ENCODE measurements at regions not wholly inside any gene's neighbourhood (a gene's known extent, or its start where the extent isn't known, plus 50 kb on each side); places are given as distances from the start of the nearest gene placed in this dataset.

DNA sequence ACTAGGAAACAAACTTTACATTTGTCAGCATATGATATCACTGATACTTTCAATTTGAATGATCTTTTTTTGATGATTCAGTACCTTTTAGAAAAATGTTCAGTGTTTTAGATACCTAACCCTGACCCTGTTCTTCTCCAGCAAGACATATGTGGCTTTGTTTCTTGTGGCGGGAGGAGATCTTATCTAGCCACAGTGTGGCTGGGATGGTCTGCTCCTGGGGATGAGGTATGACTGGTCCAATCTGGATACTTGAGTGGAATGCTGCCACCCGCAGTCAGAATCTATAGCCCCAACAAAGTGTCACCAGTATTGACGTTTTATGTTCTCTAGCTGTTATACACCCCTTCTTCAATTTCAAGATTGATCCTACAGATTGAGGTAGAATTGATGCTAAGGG is 439.0 kb upstream of the GOLIM4 start:
- Mint-ChIP-seq H3K4me1 (no peaks in the 10 kb centered on the region), H3K36me3 (ENCODE audit: low read depth) (no peaks in the 10 kb centered on the region), H3K27me3 (no peaks in the 10 kb centered on the region), H3K4me3 (no peak overlapping the region), H3K27ac (no peak overlapping the region), H3K9me3 (no peaks in the 10 kb centered on the region)
- no peak for DNase-seq
- POLR2A ChIA-PET = no interaction called here
- CTCF ChIA-PET = no interaction called here

GRCh38 chr3:168533600-168533999 is 437.9 kb upstream of the GOLIM4 start:
- no peaks in the 10 kb centered on the region for H3K4me1 Mint-ChIP-seq
- no peak for DNase-seq
- H3K27ac Mint-ChIP-seq = no peak overlapping the region
- no peaks in the 10 kb centered on the region for H3K9me3 Mint-ChIP-seq
- H3K4me3 Mint-ChIP-seq = no peak overlapping the region
- ChIA-PET POLR2A (no interaction called here), CTCF (no interaction called here)
- H3K36me3 Mint-ChIP-seq (ENCODE audit: low read depth) = no peaks in the 10 kb centered on the region
- H3K27me3 Mint-ChIP-seq = no peaks in the 10 kb centered on the region

DNA sequence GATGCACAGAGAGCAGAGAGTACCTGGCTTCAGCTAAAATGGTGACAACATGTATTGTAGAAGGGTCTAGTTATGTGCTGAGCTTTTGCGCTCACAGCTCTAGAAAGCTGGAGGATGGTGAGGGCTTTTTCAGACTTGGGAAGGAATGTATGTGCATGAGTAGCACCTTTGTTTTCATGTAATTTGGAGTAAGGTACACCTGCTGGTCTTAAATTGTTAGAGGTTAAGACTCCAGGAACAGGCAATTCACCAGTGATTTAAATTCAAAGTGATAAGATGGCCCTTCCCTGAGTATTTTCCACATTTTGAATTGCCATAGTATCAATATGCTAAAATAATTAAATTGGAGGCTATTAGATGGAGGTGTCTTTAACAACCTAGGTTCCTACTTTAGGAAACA is 436.4 kb upstream of the GOLIM4 start:
- Mint-ChIP-seq H3K4me1 (no peaks in the 10 kb centered on the region), H3K36me3 (ENCODE audit: low read depth) (no peaks in the 10 kb centered on the region), H3K9me3 (no peaks in the 10 kb centered on the region), H3K4me3 (no peak overlapping the region), H3K27ac (no peak overlapping the region), H3K27me3 (no peaks in the 10 kb centered on the region)
- no peak for DNase-seq
- CTCF ChIA-PET = no interaction called here
- POLR2A ChIA-PET = no interaction called here

- POLR2A ChIA-PET = no interaction called here
- H3K27ac Mint-ChIP-seq = no peak overlapping the region
- no peak overlapping the region for H3K4me3 Mint-ChIP-seq
- no peaks in the 10 kb centered on the region for H3K27me3 Mint-ChIP-seq
- DNase-seq = no peak
- CTCF ChIA-PET = no interaction called here
- H3K36me3 Mint-ChIP-seq (ENCODE audit: low read depth) = no peaks in the 10 kb centered on the region
- no peaks in the 10 kb centered on the region for H3K9me3 Mint-ChIP-seq
- no peaks in the 10 kb centered on the region for H3K4me1 Mint-ChIP-seq
Measured at GRCh38 chr3:168531116-168531515, 435.4 kb upstream of the GOLIM4 start.

DNA sequence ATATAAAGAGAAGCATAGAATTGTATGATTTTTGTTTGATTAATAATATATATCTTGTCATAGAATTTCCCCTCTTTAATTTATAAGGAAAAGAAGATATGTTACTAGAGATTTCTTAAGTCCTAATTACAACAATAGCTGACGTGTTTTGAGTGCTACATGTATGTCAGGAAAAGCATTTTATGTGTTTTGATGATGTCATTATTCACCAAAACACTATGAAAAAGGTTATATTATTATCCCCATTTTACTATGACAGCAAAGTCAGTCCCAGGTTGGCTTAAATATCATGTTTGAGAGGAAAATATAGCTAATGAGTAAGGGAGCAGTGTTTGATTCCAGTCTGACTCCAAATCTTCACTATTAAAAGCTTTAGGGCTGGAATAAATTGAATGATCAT is 428.4 kb upstream of the GOLIM4 start:
- Mint-ChIP-seq H3K4me3 (no peak overlapping the region), H3K27ac (no peak overlapping the region), H3K9me3 (peaks cover 2% of the 10 kb centered on the region), H3K36me3 (ENCODE audit: low read depth) (no peaks in the 10 kb centered on the region), H3K4me1 (no peaks in the 10 kb centered on the region), H3K27me3 (no peaks in the 10 kb centered on the region)
- POLR2A ChIA-PET = no interaction called here
- CTCF ChIA-PET = no interaction called here
- no peak for DNase-seq

DNA sequence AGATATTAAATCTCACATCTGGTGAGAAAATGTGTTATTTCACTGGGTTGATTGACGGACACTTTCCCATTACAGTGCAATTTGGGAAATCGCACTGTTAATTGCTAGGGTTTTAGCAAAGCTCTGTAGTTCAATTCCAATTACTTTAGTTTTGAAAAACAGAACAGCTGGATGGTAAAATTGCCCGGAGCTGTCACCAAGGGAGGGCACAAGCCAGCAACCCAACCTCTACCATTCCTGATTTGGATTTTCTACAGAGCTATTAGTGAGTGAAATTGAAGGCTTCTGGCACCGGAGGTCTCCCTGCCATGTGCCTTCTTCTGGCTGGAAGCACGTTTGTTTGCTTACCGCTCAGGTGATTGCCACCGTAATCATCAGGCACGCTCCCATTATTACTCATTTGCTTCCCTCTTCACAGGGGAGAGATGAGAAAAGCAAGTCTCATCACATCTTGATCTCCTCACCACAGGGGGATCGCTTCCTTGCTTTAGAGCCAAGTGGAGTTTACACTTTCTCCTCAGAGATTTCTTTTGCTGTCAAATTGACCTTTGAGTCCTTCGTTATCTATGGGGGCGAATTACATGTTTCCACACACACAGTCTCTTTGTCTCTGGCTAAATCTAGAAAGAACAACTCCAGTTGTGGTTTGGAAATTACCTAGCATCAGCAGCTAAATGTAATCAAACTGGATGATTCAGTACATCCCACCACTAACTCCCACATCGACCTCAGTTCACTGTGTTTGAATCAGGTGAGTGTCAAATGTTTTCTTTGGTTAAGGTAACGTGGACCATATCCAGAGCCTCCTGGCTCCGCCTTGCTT is 421.7 kb upstream of the GOLIM4 start:
- no peaks in the 10 kb centered on the region for H3K4me1 Mint-ChIP-seq
- CTCF ChIA-PET = no interaction called here
- H3K4me3 Mint-ChIP-seq = no peak overlapping the region
- no peaks in the 10 kb centered on the region for H3K27me3 Mint-ChIP-seq
- no peaks in the 10 kb centered on the region for H3K36me3 Mint-ChIP-seq (ENCODE audit: low read depth)
- H3K27ac Mint-ChIP-seq = no peak overlapping the region
- DNase-seq = no peak
- POLR2A ChIA-PET = no interaction called here
- H3K9me3 Mint-ChIP-seq = no peaks in the 10 kb centered on the region

DNA sequence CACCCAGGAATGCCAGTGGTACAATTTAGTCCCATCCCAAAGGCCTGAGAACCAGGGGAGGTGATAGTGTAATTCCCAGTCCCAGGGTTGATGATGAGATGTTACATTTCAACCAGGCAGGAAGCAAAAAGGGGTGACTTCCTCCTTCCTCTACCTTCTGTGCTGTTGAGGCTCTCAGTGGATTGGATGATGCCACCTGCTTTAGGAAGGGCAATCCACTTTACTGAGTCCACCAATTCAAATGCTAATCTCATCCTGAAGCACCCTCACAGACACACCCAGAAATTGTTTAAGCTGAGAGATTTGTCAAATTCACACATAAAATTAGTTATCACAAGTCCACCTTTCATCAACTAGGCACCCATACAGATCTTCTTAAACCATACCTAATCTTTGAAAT is 418.5 kb upstream of the GOLIM4 start:
- no peaks in the 10 kb centered on the region for H3K4me1 Mint-ChIP-seq
- POLR2A ChIA-PET = no interaction called here
- no peak overlapping the region for H3K27ac Mint-ChIP-seq
- H3K4me3 Mint-ChIP-seq = no peak overlapping the region
- DNase-seq = no peak
- CTCF ChIA-PET = no interaction called here
- H3K9me3 Mint-ChIP-seq = no peaks in the 10 kb centered on the region
- no peaks in the 10 kb centered on the region for H3K36me3 Mint-ChIP-seq (ENCODE audit: low read depth)
- no peaks in the 10 kb centered on the region for H3K27me3 Mint-ChIP-seq

GRCh38 chr3:168512802-168513201 is 417.1 kb upstream of the GOLIM4 start:
- no peak overlapping the region for H3K27ac Mint-ChIP-seq

GRCh38 chr3:168511428-168512014 is 415.8 kb upstream of the GOLIM4 start:
- Mint-ChIP-seq H3K4me1 (no peaks in the 10 kb centered on the region), H3K4me3 (no peak overlapping the region), H3K36me3 (ENCODE audit: low read depth) (no peaks in the 10 kb centered on the region), H3K27ac (no peak overlapping the region), H3K27me3 (no peaks in the 10 kb centered on the region), H3K9me3 (no peaks in the 10 kb centered on the region)
- ChIA-PET CTCF (no interaction called here), POLR2A (no interaction called here)
- no peak for DNase-seq

More at GRCh38 chr3:168512802-168513201, 417.1 kb upstream of the GOLIM4 start:
- Mint-ChIP-seq H3K9me3 (no peaks in the 10 kb centered on the region), H3K27me3 (no peaks in the 10 kb centered on the region), H3K4me3 (no peak overlapping the region), H3K4me1 (no peaks in the 10 kb centered on the region), H3K36me3 (ENCODE audit: low read depth) (no peaks in the 10 kb centered on the region)
- ChIA-PET POLR2A (no interaction called here), CTCF (no interaction called here)
- no peak for DNase-seq

DNA sequence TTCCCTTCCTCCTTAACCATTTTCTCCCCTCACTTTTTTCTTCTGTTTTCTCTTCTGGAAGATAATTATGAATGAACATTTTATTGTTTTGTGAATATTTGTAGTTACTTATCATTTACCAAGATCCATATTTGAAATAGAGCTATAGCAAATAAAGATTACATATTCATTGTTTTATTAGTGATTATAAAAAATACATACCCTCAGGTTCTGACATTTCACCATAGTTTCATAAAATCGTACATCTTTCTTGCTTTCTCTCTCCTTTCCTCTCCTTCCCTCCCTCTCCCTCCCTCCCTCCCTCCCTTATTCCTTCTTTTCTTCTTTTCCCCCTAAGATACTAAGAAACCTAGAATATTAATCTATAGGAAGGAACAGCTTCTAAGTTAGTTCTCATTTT is 410.9 kb upstream of the GOLIM4 start:
- ChIA-PET POLR2A (no interaction called here), CTCF (no interaction called here)
- H3K4me3 Mint-ChIP-seq = no peak overlapping the region
- no peak overlapping the region for H3K27ac Mint-ChIP-seq
- H3K36me3 Mint-ChIP-seq (ENCODE audit: low read depth) = no peaks in the 10 kb centered on the region
- no peak for DNase-seq
- no peaks in the 10 kb centered on the region for H3K9me3 Mint-ChIP-seq
- H3K27me3 Mint-ChIP-seq = no peaks in the 10 kb centered on the region
- H3K4me1 Mint-ChIP-seq = no peaks in the 10 kb centered on the region

DNA sequence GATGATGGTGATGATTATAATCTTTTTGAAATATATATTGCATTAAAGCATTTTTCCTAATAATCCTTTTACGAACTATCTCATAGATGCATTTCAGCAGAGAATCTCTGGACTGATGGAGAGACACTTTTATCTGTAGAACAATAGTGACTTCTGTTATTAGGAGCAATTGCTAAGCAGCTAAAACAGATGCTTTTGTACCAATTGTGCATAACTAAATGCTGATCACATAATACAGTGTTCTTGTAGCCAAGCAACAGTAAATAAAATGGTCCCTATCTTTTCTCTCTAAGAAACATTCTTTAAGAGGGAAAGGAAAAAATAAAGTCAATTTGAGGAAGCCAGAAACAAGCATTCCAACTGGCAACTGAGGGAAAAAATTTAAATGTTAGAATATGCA is 405.8 kb upstream of the GOLIM4 start:
- no peak overlapping the region for H3K4me3 Mint-ChIP-seq
- no peaks in the 10 kb centered on the region for H3K4me1 Mint-ChIP-seq
- ChIA-PET POLR2A (no interaction called here), CTCF (no interaction called here)
- no peaks in the 10 kb centered on the region for H3K36me3 Mint-ChIP-seq (ENCODE audit: low read depth)
- DNase-seq = no peak
- H3K9me3 Mint-ChIP-seq = no peaks in the 10 kb centered on the region
- H3K27ac Mint-ChIP-seq = no peak overlapping the region
- H3K27me3 Mint-ChIP-seq = no peaks in the 10 kb centered on the region

DNA sequence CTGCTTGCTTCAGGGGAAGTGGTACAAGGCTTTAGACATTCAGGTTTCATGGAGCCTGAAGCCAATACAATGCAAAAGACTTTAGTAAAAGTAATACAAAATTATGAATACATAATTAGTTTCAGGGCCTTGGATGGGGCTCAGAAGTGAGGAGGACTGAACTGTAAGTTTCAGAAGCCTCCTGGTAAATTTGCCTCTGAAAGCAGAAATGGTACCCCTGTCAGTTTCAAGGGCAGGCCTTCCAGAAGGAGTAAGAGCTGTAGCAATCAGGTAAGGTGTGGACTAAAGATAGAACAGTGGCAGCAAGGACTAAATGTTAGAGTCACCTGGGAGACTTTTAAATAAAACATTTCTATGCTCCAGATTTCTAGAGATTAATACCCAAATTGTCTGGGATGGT is 402.5 kb upstream of the GOLIM4 start:
- H3K9me3 Mint-ChIP-seq = no peaks in the 10 kb centered on the region
- no peak for DNase-seq
- H3K36me3 Mint-ChIP-seq (ENCODE audit: low read depth) = no peaks in the 10 kb centered on the region
- H3K27me3 Mint-ChIP-seq = no peaks in the 10 kb centered on the region
- H3K4me3 Mint-ChIP-seq = no peak overlapping the region
- ChIA-PET CTCF (no interaction called here), POLR2A (no interaction called here)
- no peaks in the 10 kb centered on the region for H3K4me1 Mint-ChIP-seq
- no peak overlapping the region for H3K27ac Mint-ChIP-seq

DNA sequence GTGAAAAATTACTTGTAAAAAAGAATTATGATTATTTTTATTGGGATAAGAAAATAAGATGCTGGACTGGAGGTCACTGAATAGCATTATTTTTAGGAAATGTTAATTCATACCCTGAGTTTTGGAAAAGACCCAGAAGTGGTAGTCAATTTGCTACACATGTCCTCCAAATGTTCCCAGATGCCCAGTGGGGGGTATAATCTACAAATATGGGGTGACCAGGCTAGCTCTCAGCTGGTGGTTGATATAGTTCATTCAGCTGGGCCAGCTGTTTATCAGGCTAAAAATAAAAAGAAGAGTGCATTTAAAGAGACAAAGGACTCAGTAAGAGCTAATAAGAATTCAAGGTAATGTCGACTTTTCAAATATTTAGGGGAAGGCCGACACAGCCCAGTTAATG is 402.0 kb upstream of the GOLIM4 start:
- Mint-ChIP-seq H3K4me3 (no peak overlapping the region), H3K4me1 (no peaks in the 10 kb centered on the region), H3K9me3 (no peaks in the 10 kb centered on the region), H3K36me3 (ENCODE audit: low read depth) (no peaks in the 10 kb centered on the region), H3K27me3 (no peaks in the 10 kb centered on the region), H3K27ac (no peak overlapping the region)
- ChIA-PET POLR2A (no interaction called here), CTCF (no interaction called here)
- DNase-seq = no peak

DNA sequence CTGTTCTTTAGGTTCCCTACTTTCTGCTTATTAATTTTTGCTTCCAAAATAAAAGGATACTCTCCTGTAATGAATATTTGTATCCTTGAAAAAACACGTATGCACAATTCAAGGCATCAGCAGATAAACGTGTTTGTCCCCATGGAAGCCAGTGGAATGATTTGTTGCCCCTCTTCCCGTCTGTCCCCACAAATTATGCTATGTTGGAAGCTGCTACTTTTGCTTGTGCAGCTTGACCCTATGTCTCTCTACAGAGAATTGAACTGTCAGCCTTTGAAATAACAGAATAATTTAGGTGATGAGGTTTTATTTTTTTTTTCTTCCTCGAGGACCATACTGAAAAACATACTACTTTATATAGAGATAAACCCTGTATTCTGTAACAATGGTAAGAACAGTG is 401.5 kb upstream of the GOLIM4 start:
- ChIA-PET CTCF (no interaction called here), POLR2A (no interaction called here)
- H3K36me3 Mint-ChIP-seq (ENCODE audit: low read depth) = no peaks in the 10 kb centered on the region
- no peak for DNase-seq
- no peak overlapping the region for H3K27ac Mint-ChIP-seq
- no peaks in the 10 kb centered on the region for H3K4me1 Mint-ChIP-seq
- H3K9me3 Mint-ChIP-seq = no peaks in the 10 kb centered on the region
- H3K27me3 Mint-ChIP-seq = no peaks in the 10 kb centered on the region
- no peak overlapping the region for H3K4me3 Mint-ChIP-seq

All from activated CD4-positive, alpha-beta memory T cell treated with anti-CD3 and anti-CD28 coated beads, Interleukin-2, amount 10 ng/mL, durations not matched to agents 7 days and 5 days (primary cell).